HG03571 (cell line): ENCODE measurements at regions not wholly inside any gene's neighbourhood (a gene's known extent, or its start where the extent isn't known, plus 50 kb on each side); places are given as distances from the start of the nearest gene placed in this dataset.

Source experiments
- ATAC-seq: cut with Tn5 transposase; IDR thresholded peaks from one replicate; pipeline ENCODE4 v1.9.1; 2021; ENCODE audit not compliant: unreplicated experiment

- no peak for ATAC-seq
These were observed 1425.6 kb upstream of the PIK3C3 start for GRCh38 chr18:40529478-40529877.

DNA sequence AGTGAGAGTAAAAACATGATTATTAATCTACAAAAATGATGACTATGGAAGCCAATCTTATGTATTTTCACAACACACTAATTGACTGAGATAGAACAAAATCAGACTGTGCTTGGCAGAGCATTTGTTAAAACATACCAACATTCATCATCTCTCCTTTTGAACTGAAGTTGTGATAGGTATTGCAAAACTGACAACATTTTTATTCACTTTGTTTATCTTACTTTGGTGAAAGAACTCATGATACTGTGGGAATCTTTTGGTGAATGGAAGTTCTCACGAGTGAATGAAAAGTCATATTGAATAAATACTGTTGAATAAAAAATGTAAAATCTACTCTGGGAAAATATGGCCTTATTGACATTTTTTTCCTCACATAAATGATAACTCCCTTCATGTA lies 1430.2 kb upstream of the PIK3C3 start:
- ATAC-seq = no peak

- ATAC-seq = no peak
These were observed 1431.7 kb upstream of the PIK3C3 start for GRCh38 chr18:40523287-40523686.

DNA sequence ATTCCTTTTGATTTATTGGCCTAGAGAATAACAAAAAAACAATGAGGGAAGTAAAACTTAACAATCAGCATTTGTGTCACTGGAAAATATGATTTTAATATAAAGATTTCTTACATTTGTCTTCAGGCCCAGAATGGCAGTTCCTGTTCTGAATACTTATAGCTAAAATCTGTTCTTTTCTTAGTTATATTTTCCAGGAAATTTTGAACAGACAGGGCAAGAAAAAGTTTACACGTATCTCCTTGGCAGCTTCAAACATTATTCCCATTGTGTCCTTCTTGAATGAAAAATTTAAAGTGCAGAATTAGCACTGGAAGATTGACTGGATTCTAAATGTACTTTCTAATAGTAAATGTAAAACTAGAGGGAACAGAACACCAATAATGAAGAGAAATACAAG lies 1454.0 kb upstream of the PIK3C3 start:
- ATAC-seq = no peak

- no peak for ATAC-seq
These were observed 1460.4 kb upstream of the PIK3C3 start for GRCh38 chr18:40494603-40495002.

GRCh38 chr18:40493316-40493715 lies 1461.7 kb upstream of the PIK3C3 start:
- no peak for ATAC-seq

- no peak for ATAC-seq
These were observed 1465.7 kb upstream of the PIK3C3 start for GRCh38 chr18:40489301-40489700.

- no peak for ATAC-seq
These were observed 1469.7 kb upstream of the PIK3C3 start for GRCh38 chr18:40485318-40485717.

DNA sequence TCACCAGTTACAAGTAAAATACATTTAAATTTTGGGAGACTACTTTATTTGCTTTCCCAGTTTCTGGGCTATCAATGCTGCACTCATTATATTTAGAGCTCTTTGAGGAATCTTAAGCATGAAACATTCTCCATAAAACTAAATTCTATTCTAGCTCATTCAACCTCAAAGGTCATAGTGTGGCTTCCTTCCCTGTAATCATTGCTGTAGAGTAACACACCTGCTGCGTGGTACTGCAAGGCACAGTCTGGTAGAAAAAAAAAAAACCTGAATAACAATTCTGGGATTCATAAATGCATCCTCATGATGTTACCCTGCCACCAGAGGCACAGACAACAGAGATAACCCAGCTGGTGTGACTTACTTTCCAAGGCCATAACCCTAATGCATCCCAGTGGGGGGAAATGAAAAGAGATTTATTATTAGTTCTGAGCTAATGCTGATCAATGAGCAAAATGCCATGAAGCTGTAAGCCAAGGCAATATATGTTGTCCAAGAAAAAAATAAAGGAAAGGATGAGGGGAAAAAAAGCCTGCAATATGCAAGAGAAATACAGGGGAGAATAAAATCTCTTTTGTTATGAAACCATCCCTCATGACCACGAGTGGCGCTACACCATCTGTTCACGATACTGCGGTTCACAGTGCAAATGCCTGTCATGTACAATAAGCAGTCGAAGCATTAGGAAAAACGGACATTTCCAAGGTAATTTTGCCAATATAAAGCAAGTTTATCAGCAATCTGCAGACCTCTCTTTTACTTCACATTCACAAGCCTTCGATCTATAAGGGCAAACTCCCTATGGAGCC lies 1481.6 kb upstream of the PIK3C3 start:
- no peak for ATAC-seq

DNA sequence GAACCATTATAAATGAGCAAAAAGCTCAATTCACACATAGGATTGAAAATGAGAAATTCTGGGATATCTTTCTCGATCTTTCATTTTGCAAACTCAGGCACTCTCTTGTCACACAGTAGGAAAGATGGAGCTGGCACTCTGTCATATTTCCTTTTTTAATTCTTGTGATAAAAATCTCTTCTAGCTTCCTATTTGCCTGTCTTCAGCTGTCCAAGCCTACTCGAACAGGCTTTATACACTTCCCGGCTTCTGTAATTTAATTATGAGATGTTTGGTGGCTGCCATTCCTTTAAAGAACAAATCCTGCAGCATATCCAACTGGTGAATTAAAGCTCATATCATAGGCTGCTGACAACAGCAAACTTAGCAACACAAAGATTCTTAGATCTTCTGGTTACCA lies 1484.3 kb upstream of the PIK3C3 start:
- no peak for ATAC-seq

- no peak for ATAC-seq
These were observed 1485.2 kb upstream of the PIK3C3 start for GRCh38 chr18:40469851-40470250.

GRCh38 chr18:40469316-40469715 lies 1485.7 kb upstream of the PIK3C3 start:
- ATAC-seq = no peak

DNA sequence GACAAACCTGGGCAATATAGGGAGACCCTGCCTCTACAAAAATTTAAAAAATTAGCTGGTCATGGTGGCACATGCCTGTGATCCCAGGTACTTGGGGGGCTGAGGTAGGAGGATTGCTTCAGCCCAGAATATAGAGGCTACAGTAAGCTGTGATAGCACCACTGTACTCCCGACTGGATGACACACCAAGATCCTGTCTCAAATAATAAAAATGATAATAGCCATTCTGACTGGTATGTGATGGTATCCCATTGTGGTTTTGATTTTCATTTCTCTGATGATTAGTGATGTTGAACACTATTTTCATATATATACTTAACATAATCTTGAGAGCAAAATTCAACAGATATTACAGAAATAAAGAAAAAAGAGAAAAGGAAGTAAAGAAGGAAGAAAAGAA lies 1491.0 kb upstream of the PIK3C3 start:
- no peak for ATAC-seq

GRCh38 chr18:40453903-40454302 lies 1501.1 kb upstream of the PIK3C3 start:
- no peak for ATAC-seq

GRCh38 chr18:40452599-40452998 lies 1502.4 kb upstream of the PIK3C3 start:
- no peak for ATAC-seq

DNA sequence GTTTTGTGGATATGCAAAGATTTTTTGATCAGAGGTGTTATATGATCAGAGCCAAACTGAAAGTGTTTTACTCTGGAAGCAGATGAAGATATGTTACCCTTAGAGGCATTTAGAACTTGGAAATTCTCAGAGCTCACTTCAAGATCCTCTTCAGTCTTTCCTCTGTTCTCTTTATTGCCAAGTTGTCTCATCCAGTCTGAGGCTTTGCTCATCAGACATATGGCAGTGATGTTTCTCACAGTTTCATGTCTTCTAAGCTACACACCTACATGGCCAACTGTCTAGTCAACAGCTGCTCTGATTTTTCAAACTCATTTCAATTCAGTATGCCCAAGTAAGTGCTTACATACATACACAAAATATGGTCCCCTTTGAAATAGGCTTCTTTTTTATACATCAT lies 1504.3 kb upstream of the PIK3C3 start:
- no peak for ATAC-seq

DNA sequence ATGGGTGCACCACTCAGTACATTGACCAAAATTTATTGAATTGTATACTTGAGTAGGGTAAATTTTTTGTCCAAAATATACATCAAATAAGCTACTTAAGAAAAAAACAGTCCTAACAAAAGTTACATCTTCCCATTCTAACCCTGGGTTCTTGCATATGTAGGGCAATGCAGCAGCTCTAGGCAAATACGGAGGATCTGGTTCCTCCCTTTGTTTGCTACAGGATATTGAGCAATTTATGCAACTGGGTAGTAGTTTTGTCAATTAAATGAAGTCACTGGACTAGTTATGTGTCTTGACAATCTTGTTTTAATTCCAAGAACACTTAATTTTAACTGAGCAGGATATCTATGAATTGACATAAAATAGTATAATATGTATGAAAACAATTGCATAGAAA lies 1507.2 kb upstream of the PIK3C3 start:
- ATAC-seq = no peak

GRCh38 chr18:40440088-40440487 lies 1514.9 kb upstream of the PIK3C3 start:
- ATAC-seq = no peak

- ATAC-seq = no peak
These were observed 1517.5 kb upstream of the PIK3C3 start for GRCh38 chr18:40437517-40437916.

GRCh38 chr18:40431071-40431985 lies 1523.7 kb upstream of the PIK3C3 start:
- ATAC-seq = no peak

DNA sequence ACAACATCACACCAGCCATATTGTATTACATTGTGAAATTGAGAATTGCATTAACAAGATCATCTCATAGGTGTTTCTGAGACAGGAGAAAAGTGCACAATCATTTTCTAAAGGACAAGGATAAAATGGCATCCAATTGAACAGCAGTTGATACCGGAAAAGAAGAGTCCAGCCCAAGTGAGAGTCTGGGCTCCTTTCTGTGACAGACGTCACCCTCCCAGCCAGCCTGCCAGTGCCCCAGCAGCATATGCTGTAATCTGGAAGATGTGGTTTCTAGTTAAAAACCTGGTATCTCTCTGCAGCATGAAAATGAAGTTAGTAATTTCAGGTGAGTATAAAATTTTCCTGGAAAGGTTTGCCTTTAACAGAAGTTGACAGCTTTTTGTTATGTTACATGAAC lies 1531.7 kb upstream of the PIK3C3 start:
- ATAC-seq = no peak

- no peak for ATAC-seq
These were observed 1534.4 kb upstream of the PIK3C3 start for GRCh38 chr18:40420675-40421074.
